ENCODE measurements at regions not wholly inside any gene's neighbourhood (a gene's known extent, or its start where the extent isn't known, plus 50 kb on each side); places are given as distances from the start of the nearest gene placed in this dataset.
"Not testable (repeated sequence)": the region's sequence is repeated elsewhere in the genome, so short reads cannot be mapped to it uniquely, and the experiment has no call there.

DNA sequence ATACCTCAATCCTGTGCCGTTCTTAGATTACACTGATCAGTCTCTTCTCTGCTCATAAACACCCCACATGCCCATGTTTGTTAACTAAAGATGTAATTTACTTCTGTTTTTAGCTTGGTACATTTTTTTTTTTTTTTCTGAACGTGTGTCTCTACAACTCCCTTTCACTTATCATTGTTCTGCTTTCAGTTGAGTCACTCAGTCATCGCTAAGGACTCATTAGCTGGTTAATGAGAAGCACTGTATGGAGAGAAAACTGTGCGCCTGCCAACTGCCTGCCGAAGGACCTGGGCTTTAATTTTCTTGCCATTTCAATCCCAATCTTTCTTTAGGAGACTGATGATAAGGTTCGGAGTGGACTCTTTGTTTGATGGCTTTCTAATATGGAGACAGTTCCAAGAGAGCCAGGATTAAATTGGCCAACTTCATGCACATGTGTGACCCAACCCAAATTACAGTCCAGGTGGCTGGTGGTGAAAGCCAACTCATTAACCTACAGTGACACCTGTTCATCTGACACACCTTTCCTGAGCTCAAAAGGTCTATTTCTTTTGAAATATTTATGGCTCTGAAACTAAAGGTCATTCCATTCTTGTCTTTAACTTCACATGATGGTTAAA lies 334.1 kb downstream of the BCKDHB start:
- DNase-seq: no peak

GRCh38 chr6:80439721-80440470 lies 333.4 kb downstream of the BCKDHB start:
- DNase-seq: no peak

GRCh38 chr6:80438772-80439171 lies 332.3 kb downstream of the BCKDHB start:
- no peak for DNase-seq

DNA sequence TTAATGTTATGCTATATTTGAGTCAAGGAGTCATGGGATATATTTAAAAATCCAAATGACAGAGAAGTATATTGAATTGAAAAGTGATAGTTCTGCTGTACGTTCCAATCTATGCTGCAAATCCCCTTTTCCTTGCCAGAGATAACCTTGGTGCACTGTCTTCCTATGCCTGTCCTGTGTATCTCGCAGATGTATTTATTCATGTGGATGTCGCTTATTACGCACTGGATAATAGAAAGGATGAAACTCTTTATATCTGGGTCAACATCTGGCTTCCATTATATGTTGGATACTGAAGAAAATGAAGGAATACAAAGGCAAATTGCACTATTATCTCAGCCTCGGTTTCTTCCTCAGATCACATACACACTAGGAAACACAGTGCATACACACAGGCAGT lies 331.3 kb downstream of the BCKDHB start:
- DNase-seq: no peak

GRCh38 chr6:80437221-80437620 lies 330.8 kb downstream of the BCKDHB start:
- no peak for DNase-seq

DNA sequence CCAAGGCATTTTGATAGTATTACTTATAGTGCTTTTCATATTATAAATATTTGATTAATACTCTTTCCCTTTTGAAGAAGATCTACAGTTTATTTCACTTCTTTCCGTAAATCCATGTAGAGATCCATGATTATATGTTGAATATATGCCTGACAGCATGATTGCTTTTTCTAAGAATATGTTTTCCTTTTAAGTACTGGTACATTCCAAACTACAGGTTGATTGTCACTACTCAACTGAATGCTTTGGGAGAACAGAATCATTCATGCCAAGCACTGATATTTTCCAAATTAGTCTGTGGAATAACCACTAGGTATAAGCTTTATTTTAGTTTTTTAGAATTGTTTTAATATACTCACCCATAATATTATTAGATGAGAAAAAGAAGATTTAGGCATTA lies 330.2 kb downstream of the BCKDHB start:
- DNase-seq: no peak

GRCh38 chr6:80435457-80435856 lies 329.0 kb downstream of the BCKDHB start:
- no peak for DNase-seq

GRCh38 chr6:80434691-80435350 lies 328.4 kb downstream of the BCKDHB start:
- no peak for DNase-seq

GRCh38 chr6:80433673-80434025 lies 327.2 kb downstream of the BCKDHB start:
- DNase-seq: no peak

DNA sequence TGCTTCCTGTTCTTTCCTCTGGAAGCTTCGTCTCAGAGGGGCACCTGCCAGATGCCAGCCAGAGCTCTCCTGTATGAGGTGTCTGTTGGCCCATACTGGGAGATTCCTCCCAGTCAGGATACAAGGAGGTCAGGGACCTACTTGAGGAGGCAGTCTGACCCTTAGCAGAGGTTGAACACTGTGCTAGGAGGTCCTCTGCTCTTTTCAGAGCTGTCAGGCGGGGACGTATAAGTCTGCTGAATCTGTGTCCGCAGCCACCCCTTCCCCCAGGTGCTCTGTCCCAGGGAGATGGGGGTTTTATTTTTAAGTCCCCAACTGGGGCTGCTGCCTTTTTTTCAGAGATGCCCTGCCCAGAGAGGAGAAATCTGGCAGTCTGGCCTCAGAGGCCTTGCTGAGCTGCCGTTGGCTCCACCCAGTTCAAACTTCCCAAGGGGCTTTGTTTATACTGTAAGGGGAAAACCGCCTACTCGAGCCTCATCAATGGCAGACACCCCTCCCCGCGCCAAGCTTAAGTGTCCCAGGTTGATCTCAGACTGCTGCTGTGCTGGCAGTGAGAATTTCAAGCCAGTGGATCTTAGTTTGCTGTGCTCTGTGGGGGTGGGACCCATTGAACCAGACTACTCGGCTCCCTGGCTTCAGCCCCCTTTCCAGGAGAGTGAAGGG lies 326.7 kb downstream of the BCKDHB start:
- DNase-seq: no peak

- no peak for DNase-seq
Measured at GRCh38 chr6:80425089-80425823, 318.8 kb downstream of the BCKDHB start.

DNA sequence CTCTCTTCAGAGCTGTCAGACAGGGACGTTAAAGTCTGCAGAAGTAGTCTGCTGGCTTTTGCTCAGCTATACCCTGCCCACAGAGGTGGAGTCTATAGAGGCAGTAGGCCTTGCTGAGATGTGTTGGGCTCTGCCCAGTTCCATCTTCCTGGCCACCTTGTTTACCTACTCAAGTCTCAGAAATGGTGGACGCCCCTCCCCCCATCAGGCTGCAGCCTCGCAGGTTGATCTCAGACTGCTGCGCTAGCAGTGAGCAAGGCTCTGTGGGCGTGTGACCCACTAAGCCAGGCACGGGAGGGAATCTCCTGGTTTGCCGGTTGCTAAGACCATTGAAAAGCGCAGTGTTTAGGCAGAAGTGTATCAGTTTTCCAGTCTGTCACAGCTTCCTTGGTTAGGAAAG lies 305.0 kb downstream of the BCKDHB start:
- DNase-seq: no peak

- DNase-seq: not testable (repeated sequence)
Measured at GRCh38 chr6:80407976-80408375, 301.5 kb downstream of the BCKDHB start.

- no peak for DNase-seq
Measured at GRCh38 chr6:80404889-80405288, 298.4 kb downstream of the BCKDHB start.

- DNase-seq: no peak
Measured at GRCh38 chr6:80403365-80403764, 296.9 kb downstream of the BCKDHB start.

GRCh38 chr6:80402266-80402665 lies 295.8 kb downstream of the BCKDHB start:
- DNase-seq: no peak
